AML-193 (cell line): ENCODE measurements at regions not wholly inside any gene's neighbourhood (a gene's known extent, or its start where the extent isn't known, plus 50 kb on each side); places are given as distances from the start of the nearest gene placed in this dataset.
"Not testable (repeated sequence)": the region's sequence is repeated elsewhere in the genome, so short reads cannot be mapped to it uniquely, and the experiment has no call there.

ENCODE experiments used
- DNase-seq, 2 experiments: peaks; one replicate each; lab custom pipeline; 2025; lab: John Stamatoyannopoulos, UW

DNA sequence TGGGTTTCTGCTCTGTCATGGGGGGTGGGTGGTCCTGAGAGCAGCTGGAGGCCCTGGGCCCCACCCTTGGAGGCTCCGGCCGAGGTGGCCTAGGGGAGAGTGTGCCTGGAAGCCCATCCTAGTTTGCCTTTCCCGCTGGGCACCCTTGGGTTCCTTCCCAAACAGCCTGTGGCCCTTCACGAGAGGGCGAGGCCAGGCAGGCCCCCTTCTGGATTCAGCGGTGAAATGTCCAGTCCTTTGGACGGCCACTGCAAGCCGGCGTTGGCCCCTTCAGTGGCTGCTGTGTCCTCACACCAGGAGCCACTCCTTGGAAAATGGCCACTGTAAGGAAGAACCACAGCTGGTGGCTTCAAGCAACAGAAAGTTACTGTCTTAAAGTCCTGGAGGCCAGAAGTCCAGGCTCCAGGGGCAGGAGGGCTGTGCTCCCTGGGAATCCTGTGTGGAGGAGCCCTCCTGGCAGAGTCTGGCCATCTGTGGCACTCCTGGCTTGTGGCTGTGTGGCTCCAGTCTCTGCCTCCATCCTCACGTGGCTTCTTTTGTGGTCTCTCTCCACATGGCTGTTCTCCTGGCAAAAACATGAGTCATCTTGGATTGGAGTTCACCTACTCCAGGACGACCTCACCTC lies 854.1 kb downstream of the TBC1D22A start:
- no peak for DNase-seq

DNA sequence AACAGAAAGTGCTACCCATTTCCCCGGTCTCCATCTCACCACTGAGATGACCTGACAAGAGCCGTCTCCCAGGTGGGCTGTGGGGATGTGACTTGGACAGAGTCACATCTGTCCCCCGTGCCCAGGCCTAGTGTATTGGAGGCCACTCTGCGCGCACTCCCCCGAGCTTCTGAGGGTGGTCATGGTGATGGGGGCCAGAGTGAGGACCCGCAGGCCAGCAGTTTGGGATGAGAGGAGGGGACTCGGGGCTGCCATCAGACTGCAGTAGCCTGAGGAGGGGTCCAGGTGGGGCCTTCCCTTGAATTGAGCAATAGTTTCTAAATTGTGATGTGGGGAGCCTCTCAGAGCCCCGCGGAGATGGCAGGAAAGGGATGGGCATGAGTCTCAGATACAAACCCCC lies 852.6 kb downstream of the TBC1D22A start:
- no peak for DNase-seq

GRCh38 chr22:47613606-47614350 lies 851.3 kb downstream of the TBC1D22A start:
- DNase-seq: no peak

DNA sequence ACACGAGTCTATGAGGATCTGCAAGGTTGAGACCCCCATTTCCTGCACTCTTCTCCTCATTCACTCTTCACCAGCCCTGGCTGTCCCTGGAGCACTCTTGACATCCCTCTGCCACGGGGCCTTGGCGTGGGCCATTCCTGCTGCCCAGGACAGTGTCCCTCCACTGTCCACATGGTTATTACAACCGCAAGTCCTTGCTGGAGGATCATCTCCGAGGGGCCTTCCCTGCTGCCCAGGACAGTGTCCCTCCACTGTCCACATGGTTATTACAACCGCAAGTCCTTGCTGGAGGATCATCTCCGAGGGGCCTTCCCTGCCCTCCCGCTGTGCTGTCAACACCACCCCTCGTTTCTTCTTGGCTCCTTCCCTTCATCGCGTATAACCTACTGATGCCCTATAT lies 850.7 kb downstream of the TBC1D22A start:
- not testable (repeated sequence) for DNase-seq

DNA sequence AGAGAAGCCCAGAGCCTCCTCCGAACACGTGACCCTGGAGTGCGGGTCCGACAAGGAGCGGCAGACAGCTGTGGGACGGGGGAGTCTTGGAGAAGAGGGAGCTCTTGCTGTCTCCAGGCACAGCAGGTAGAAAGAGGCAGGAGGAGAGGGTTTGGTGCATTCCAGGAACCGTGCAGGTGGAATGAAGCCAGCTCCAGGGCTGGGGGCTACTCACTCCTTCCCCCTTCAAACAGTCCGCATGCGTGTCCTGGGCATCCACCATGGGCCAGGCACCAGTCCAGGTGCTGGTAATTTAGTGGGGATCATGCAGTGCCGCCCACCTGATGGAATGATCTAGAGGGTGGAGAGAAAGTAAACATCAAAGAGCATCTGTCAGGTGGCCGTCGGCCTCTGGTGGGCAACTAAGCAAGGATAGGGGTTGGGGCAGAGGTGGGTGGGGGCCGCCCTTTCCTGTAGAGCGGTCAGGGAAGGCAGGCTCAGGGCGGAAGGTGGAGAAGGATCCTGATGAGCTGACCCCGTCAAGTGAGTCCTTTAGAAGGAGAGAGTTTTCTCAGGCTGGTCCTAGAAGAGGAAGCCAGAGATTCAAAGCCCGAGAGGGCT lies 850.0 kb downstream of the TBC1D22A start:
- no peak for DNase-seq

- DNase-seq: no peak
Observed at GRCh38 chr22:47610764-47611163, 848.3 kb downstream of the TBC1D22A start.

- DNase-seq: no peak
Observed at GRCh38 chr22:47610281-47610680, 847.8 kb downstream of the TBC1D22A start.

DNA sequence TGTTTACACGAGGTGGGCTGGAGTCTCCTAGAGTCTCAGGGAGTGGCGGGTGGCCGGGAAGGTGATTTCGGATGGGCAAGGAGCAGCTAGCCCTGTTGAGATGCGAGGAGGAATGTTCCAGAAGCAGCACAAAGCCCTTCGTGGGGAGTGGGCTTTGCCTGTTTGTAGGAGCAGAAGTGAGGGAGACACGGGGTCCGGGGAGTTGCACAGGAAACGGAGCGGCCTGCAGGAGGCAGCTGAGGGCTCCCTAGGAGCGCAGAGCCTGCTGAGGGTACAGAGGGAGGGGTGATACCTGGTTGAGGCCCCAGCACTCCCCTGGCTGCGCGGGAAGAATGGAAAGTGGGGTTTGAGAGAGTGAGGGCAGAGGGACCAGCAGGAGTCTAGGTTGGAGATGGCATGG lies 847.2 kb downstream of the TBC1D22A start:
- DNase-seq: no peak

DNA sequence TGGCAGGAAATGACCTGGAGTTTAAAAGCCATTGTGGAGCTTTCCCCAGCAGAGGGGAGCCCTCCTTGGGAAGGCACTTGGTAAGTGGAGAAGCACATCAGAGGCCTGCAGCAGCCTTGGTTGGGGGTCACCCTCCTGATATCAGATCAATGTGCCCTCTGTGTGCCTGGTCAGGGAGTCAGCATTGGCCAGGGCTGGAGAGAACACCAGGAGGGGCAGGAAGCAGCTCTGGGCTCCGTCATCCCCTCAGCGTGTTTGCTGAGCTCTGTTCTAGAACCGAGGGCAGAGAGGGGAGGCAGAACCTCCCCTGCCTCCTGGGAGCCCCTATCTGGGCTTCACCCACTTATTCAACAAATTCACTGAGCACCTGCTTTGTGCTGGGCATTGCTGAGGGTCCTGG lies 846.0 kb downstream of the TBC1D22A start:
- no peak for DNase-seq

DNA sequence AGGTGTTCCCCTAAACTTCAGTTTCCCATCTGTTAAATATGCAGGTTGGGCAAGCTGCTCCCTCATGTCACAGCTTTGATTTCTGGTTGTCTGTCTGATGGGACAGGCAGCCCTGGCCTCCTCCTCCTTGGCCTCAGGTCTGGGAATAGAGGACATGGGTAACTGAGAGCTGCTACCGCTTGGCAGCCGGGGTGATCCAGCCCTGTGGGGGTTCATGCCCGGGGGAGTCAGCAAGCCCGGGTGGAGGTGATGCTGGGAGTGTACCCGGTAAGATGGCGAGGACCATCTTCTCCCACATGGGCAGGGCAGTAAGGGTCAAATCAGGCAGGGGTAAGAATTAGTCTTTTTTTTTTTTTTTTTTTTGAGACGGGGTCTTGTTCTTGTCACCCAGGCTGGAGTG lies 845.0 kb downstream of the TBC1D22A start:
- no peak for DNase-seq

- no peak for DNase-seq
Observed at GRCh38 chr22:47606426-47606825, 844.0 kb downstream of the TBC1D22A start.

DNA sequence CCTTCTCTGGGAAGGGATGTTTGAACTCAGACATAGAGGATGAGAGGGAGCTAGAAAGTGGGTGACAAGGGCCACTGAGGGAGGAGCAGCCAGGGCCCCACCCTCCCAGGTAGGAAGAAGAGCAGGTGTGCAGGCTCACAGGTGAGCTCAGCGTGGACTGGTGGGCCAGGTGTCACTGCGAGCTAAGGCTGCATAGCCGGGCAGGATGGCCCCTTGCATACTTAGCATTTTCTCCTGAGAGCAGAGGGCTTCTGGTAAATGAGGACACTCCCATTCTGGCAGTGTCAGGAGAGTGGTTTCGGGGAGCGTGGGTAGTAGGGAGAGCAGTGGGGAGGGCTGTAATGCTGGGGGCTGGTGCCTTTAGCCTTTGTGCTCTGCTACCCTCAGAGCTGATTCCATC lies 843.4 kb downstream of the TBC1D22A start:
- no peak for DNase-seq

DNA sequence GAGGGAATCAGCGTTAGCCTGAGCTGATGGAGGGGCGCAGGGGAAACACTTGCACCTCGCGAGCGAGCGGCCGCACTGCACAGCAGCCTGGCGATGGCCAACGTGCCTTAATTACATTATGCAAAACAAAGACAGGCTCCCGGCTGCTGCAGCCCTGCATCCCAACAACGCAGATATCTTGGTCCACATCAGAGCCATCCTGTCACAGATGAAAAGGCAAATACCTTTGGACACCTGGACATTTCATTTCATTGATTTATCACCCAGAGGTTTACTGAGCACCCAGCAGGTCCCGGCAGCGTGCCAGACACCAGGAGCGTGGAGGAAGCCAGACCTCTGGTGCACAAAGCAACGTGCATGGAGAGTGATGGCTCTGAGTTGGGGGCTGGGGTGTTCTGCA lies 843.0 kb downstream of the TBC1D22A start:
- DNase-seq: no peak

- no peak for DNase-seq
Observed at GRCh38 chr22:47604563-47604962, 842.1 kb downstream of the TBC1D22A start.

DNA sequence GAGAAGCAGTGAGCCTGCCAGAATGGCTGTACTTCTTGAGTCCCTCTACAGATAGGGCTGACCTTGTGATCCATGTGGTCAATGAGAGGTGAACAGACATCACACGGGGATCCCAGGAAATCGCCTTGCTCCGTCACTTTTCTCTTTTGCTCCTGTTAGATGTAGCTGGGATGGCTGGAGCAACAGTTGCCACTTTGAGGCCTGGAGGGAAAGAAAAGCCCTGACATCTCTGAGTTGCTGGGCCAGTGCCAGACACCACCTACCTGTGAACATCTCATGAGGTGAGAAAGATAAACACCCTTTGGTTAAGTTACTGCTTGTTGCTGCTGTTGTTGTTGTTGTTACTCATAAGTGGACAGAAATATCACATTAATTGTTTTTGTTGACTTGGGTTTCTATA lies 840.3 kb downstream of the TBC1D22A start:
- no peak for DNase-seq

GRCh38 chr22:47601666-47602065 lies 839.2 kb downstream of the TBC1D22A start:
- no peak for DNase-seq

DNA sequence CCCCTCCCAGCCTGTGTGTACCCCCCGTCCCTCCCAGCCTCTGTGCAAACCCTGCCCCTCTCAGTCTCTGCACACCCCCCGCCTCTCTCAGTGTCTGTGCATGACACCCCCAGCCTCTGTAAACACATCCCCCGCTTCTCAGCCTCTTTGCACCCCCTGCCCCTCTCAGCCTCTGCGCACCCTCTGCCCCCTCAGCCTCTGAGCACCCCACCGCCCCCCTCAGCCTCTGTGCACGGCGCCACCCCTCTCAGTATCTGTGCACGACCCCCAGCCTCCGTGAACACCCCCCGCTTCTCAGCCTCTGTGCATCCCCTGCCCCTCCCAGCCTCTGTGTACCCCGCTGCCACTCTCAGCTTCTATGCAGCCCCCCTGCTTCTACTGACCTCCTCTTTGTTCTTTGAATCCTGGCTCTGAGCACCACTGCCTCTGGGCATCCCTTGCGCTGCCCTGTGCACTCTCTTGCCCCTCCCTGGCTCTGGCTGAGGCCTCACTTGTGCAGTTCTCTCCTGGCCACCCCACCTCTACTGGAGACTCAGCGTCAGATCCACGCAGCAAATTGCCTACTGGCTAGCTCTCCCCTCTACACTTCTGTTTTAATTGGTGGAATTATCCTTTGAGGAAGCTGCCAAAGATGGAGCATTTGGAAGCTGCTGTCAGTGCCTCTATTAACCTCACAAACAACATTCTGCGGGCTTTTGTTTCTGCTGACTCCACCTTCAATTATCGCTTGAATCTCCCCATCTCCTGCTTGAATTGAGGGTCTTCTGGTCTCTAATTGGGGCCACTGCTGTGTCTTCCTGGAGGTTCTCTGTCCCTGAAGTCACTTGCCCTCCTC lies 838.6 kb downstream of the TBC1D22A start:
- DNase-seq: no peak

GRCh38 chr22:47600281-47600680 lies 837.8 kb downstream of the TBC1D22A start:
- DNase-seq: no peak

DNA sequence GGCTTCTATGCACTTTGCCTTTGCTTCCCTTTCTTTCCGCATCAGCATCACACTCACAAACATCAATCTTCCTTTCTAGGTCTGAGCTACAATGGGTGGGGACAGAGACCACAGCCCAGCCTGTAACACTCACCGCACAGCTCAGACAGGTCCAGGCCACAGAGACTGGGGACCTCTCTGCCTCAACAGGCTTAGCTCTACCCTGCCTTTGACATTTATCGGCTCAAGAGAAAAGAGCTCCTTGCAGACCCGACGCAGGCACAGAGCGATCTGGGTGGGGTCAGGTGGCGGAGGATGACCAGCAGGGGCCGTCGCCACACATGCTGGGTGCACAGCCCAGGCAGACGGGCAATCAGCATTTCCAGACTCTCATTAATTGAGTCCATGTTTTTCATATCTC lies 837.3 kb downstream of the TBC1D22A start:
- no peak for DNase-seq

DNA sequence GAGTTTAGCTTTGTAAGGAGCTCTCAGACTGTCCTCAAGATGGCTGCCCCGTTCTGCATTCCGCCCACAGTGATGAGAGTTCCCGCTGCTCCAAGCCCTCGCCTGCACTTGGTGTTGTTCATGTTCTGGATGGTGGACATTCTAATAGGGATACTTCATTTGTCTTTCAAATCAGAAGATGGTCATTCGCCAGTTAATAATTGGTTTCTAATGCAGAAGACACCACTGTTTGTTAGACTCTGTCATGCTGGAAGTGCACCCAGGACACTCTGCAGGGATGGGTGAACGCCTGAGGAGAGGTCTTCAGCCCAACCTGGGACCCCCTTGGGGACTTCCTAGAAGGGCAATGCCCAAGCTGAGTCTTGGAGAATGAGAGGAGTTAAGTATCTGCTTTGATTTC lies 836.4 kb downstream of the TBC1D22A start:
- DNase-seq: no peak

DNA sequence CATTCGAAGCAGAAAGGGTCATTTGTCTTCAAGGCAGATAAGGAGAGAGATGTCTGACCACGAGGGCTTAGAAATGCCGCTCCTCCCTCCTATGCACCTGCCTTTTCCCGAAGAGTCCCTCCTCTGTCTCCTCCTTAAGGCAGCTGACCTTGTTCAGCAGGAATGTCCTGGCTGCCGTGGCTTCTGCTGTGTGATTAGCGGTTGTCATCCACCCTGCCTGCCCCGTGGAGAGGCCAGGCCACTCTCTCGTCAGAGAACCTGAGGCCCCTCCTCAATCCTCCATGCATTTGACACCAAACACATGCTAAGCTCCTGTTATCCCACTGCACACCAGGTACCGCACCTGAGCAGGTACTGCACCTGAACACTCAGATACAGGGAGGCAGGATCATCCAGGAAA lies 834.6 kb downstream of the TBC1D22A start:
- DNase-seq: no peak

- DNase-seq: no peak
Observed at GRCh38 chr22:47596176-47596690, 833.8 kb downstream of the TBC1D22A start.
